Osteocyte (in vitro differentiated cells): ENCODE measurements at regions not wholly inside any gene's neighbourhood (a gene's known extent, or its start where the extent isn't known, plus 50 kb on each side); places are given as distances from the start of the nearest gene placed in this dataset.

Experiments
- DNase-seq: peaks from one replicate; pipeline ENCODE4 v3.0.0; 2021; ENCODE audit warnings: mixed read lengths; ENCODE audit not compliant: unreplicated experiment; ENCODE audit errors: extremely low spot score
- H3K27ac Mint-ChIP-seq: one replicate; pipeline ENCODE4 v1.8.0; 2021; ENCODE audit warnings: mild to moderate bottlenecking, mixed read lengths; ENCODE audit not compliant: unreplicated experiment
- H3K27me3 Mint-ChIP-seq: one replicate; pipeline ENCODE4 v1.8.0; 2021; ENCODE audit warnings: mixed read lengths; ENCODE audit not compliant: unreplicated experiment
- H3K36me3 Mint-ChIP-seq: one replicate; pipeline ENCODE4 v1.8.0; 2021; ENCODE audit warnings: mixed read lengths; ENCODE audit not compliant: unreplicated experiment
- H3K4me1 Mint-ChIP-seq: one replicate; pipeline ENCODE4 v1.8.0; 2021; ENCODE audit warnings: mixed read lengths; ENCODE audit not compliant: unreplicated experiment
- H3K4me3 Mint-ChIP-seq: one replicate; pipeline ENCODE4 v1.8.0; 2021; ENCODE audit warnings: mild to moderate bottlenecking, moderate library complexity, mixed read lengths; ENCODE audit not compliant: unreplicated experiment
- H3K9me3 Mint-ChIP-seq: one replicate; pipeline ENCODE4 v1.8.0; 2021; ENCODE audit warnings: mixed read lengths; ENCODE audit not compliant: unreplicated experiment
- CTCF ChIP-seq: fragments of 200-600 bp; sonication (generic); IDR thresholded peaks from 2 replicates; pipeline ENCODE4 v1.5.0; 2021; ENCODE audit warnings: antibody characterized with exemption, mild to moderate bottlenecking, moderate library complexity

DNA sequence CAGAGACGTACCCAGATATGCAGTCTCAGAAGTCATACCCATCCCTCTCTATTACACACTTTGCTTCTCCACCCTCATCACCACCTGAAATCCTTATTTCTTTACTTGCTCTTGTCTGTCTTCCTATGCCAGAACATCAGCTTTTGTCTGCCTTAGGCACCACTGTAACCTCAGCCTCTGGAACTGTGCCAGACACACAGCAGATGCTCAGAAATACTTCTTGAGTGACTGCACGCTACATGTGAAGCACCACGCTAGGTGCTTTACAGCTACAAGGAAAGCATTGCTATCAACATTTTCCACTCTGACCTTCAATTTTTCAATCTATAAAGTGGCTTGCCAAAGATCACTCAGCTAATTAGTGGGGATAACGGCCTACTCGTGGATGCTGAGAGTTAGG lies 226.8 kb downstream of the CHD9NB start:
- no peak for TF ChIP-seq CTCF
- Mint-ChIP-seq H3K27me3 (peaks cover 16% of the 10 kb centered on the region), H3K9me3 (peaks cover 3% of the 10 kb centered on the region), H3K36me3 (no peaks in the 10 kb centered on the region), H3K4me1 (no peaks in the 10 kb centered on the region), H3K27ac (no peak overlapping the region), H3K4me3 (no peak overlapping the region)
- no peak for DNase-seq

DNA sequence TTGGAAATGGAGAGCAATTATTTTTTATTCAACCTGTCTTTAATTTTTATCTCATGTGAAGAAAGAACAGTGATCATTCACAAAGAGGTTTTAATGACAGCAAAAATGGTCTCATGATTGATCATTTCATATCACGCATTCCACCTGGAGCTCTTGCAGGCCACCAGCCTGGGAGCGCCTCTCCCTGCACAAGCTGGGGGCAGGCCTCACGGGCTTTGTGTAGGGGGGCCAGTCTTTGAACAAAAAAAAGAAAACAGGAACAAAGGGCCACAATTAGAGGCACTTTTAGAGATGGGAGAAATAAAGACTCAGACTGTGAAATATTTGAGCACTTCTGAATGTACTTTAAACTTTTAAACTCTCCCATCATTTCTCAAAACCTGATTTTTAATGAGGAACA lies 232.9 kb downstream of the CHD9NB start:
- TF ChIP-seq CTCF = no peak
- no peak for DNase-seq
- Mint-ChIP-seq H3K4me3 (no peak overlapping the region), H3K27ac (no peak overlapping the region), H3K4me1 (no peaks in the 10 kb centered on the region), H3K9me3 (peaks cover 6% of the 10 kb centered on the region), H3K27me3 (peaks cover 3% of the 10 kb centered on the region), H3K36me3 (no peaks in the 10 kb centered on the region)

GRCh38 chr16:52819405-52819804 lies 233.3 kb downstream of the CHD9NB start:
- DNase-seq = no peak
- H3K4me1 Mint-ChIP-seq = no peaks in the 10 kb centered on the region
- H3K4me3 Mint-ChIP-seq = no peak overlapping the region
- H3K9me3 Mint-ChIP-seq = peaks cover 6% of the 10 kb centered on the region
- no peak overlapping the region for H3K27ac Mint-ChIP-seq
- no peak for TF ChIP-seq CTCF
- H3K36me3 Mint-ChIP-seq = no peaks in the 10 kb centered on the region
- H3K27me3 Mint-ChIP-seq = peaks cover 3% of the 10 kb centered on the region

DNA sequence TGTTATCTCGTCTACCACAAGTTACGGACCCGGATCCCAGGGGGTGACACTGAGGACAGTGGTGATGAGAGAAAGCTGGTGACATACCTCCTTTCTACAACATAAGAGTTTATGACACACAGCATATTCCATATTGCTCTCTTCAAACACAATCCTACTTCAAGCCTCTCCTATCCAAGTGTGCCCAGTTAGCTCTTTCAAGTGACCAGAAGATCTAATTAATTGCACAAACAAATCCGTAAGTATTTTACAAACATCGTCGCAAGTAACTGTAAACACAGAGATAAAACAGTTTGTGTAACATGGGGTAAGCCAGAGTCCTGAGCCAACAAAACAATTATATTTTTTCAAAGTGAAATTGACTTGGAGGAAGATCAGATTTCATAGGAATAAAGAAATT lies 235.0 kb downstream of the CHD9NB start:
- H3K27me3 Mint-ChIP-seq = no peaks in the 10 kb centered on the region
- no peak for TF ChIP-seq CTCF
- no peak overlapping the region for H3K27ac Mint-ChIP-seq
- peaks cover 9% of the 10 kb centered on the region for H3K4me1 Mint-ChIP-seq
- H3K4me3 Mint-ChIP-seq = no peak overlapping the region
- peaks cover 10% of the 10 kb centered on the region for H3K9me3 Mint-ChIP-seq
- no peak for DNase-seq
- H3K36me3 Mint-ChIP-seq = no peaks in the 10 kb centered on the region

DNA sequence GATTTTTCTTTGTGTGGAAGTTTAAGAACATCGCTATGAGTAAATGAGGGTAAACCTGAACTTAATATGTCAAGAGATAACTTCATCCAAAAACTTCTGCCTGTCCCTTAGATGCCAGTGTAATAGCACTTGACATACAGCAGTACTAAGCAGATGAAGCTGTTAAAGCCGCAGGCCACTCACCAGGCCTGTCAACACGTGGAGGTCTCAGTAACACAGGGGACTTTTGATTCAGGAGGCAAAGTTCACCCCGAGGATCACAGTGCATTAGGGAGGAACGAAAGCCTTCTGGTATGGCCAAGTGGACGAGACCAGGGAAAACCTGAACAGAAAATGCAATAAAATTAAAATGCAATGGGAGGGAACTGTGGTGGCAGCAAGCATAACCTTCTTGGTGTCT lies 235.7 kb downstream of the CHD9NB start:
- Mint-ChIP-seq H3K9me3 (peaks cover 10% of the 10 kb centered on the region), H3K27ac (no peak overlapping the region), H3K4me3 (no peak overlapping the region), H3K27me3 (no peaks in the 10 kb centered on the region), H3K4me1 (peaks cover 9% of the 10 kb centered on the region), H3K36me3 (no peaks in the 10 kb centered on the region)
- DNase-seq = no peak
- no peak for TF ChIP-seq CTCF
